NCI-H82 (cell line): ENCODE measurements at regions not wholly inside any gene's neighbourhood (a gene's known extent, or its start where the extent isn't known, plus 50 kb on each side); places are given as distances from the start of the nearest gene placed in this dataset.

Experiments used
- DNase-seq: peaks from one replicate; lab custom pipeline; 2025; lab: John Stamatoyannopoulos, UW

GRCh38 chr5:166948679-166949078, 1342.8 kb upstream of the WWC1 start:
- DNase-seq = no peak

DNA sequence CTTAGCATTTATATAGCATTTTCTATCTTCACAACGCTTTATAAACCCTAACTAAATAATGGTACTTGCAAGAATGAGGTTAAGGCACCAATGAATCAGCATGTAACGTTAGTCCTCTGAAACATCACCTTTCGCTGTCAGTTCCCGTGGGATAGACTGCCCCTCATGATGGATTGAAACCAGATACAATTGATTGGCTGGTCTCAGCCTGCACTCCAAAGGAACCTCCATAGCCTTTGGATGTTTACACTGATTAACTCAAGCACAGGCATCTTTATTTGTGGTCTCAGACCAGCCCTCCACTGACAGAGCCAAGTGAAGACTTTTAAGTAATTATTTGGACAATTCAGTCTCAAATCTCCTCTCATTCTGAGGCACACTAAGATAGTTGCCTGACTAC, 1339.4 kb upstream of the WWC1 start:
- no peak for DNase-seq

DNA sequence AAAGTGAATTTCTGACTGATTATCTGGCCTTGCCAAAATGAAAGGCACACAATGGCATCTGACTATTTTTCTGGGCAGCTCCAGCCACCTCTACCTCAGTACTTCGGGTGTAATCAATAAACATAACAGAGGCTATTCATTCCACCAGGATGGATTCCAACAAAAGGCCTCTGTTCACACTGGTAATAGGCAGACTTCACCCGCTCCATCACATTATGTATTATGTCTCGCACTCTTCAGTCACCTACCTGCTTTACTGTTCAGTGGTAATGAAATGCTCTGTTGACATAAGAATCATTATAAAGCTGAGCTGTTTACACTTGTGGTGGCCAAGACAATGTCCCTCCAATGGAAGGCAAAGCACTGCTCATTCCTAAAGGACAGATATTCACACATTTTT, 1333.7 kb upstream of the WWC1 start:
- no peak for DNase-seq

DNA sequence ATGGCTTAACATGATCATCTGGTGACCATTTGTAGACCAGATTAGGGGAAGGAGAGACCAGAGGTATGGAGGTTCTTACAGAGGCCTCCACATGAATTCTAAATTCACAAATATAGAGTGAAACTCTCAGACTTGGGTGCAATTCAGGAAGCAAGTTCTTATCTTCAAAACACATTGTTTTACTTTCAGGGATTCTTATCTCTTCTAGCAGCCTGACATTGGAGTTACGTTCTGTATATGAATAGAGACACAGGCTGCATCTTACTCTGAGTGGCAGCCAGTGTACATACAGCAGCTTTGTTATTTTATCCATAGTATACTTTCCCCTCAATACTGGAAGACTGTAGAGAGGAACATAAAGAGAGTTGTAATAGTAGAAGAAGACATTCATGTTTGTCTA, 1331.7 kb upstream of the WWC1 start:
- DNase-seq = no peak

GRCh38 chr5:166961028-166961427, 1330.4 kb upstream of the WWC1 start:
- peak; percentile 48 for DNase-seq

DNA sequence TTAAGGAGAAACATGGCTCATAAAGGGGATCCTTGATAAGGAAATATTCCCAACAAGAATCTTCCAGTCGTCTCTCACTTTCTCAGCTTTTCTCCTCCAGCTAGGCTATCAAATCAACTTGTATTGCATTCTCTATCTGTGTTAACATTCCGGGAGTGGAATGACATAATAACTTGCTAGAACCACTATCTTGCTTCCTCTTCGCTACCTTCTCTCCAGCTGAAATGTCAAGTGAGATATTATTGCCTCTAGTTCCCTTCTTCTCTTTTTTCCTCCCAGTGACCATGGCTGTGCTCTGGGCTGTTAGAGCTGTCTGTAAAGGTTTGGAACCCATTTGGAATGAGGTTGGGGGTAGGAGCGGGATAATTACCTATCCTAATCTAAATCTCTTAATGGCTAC, 1329.5 kb upstream of the WWC1 start:
- no peak for DNase-seq

DNA sequence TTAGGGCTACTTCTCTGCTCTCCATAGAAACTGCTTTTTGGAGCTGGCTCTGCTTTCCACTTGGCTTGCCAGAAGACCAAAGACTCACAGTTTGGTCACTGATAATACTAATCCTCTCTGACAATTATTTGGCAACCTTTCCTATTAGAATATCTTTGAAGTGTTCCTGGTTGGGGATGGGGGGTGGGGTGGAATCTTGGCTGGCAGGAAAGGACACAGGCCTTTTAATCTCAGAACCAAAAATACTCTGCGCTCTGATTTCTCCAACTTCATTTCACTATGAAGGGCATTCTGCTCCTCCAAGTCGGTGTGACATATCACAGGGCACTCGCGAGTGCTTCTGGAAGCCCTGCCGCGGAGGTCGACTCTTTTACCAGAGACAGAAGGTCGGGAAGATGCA, 1329.0 kb upstream of the WWC1 start:
- peak; percentile 30 for DNase-seq

- DNase-seq = no peak
These were observed 1327.8 kb upstream of the WWC1 start for GRCh38 chr5:166963596-166963995.

- DNase-seq = no peak
These were observed 1313.5 kb upstream of the WWC1 start for GRCh38 chr5:166977911-166978422.

- peak; percentile 14 for DNase-seq
These were observed 1312.0 kb upstream of the WWC1 start for GRCh38 chr5:166979307-166979895.

DNA sequence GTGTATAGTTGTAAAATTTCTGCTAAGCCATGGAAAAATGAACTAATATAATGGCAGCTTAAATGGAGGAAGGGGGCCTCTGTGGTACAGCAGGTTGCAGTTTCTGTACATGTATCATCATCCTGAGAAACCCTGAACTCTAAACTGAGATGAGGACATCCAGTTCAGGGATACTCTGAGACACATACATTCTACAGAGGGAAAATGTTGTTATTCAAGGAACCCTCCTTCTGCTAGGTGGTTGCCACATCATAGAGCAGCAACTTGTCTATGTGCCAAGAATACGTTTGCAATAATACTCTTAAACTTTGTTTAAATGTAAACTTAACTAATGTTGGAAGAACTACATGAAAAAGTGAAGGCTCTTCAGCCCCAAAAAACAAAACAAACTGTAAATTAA, 1310.8 kb upstream of the WWC1 start:
- DNase-seq = no peak

GRCh38 chr5:166982226-166982625, 1309.2 kb upstream of the WWC1 start:
- no peak for DNase-seq

GRCh38 chr5:166991601-166992000, 1299.8 kb upstream of the WWC1 start:
- no peak for DNase-seq

GRCh38 chr5:166992108-166992507, 1299.3 kb upstream of the WWC1 start:
- DNase-seq = no peak

DNA sequence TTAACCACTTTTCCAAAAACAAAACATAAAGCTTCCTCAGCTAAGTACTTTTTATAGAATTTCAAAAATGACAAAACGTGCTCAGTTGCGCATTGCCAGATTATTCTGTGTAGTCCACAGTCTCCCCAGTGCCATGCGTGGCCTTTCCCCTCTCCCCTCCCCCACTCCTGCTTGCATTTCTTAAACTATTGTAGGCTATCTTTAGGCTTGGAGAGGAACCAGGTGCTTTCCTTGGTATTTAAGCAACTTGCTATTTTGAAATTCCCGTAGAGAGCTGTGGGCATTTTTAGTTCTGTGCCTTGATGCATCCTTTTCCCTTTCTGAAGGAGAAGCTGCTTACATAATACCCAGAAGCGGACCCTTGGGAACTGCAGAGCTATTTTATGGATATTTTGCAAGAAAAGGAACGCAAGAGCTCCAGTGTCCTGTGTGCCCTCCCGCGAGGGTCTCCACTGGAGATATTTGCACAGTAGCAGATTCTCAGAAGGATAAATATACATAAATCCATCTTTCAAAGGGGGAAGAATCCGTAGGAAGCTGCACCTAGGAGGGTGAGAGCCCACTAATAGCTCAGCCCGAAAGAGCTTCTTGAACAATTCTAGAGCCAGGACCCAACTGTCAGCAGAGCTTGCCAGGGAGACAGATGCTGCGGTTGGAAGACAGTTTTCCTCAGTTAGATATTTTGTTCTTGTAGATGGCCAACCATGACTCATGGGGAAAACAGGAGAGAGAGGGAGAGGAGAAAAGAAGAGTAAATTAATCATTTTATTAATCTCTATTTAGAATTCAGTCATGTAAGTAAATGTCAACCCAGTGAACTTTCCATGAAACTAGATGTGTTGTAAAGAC, 1298.3 kb upstream of the WWC1 start:
- no peak for DNase-seq

DNA sequence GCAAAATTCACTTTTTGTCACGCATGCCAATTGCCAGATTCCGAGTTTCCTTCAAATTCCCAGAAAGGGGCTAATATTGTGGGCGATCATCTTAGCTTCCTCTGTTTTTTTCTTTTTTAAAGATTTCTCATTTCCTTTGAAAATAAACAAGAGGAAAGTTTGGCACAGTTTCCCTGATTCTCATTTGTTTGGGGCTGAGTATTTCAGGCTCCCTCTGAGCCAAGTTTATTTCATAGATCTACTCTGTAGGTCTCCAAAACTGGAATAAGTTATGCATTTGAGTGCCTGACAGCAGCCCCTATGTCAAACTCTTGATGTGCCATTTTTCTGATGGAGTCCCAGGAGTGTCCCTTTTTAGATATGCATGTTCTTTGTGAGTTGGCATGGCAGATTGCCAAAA, 1297.2 kb upstream of the WWC1 start:
- DNase-seq = no peak

DNA sequence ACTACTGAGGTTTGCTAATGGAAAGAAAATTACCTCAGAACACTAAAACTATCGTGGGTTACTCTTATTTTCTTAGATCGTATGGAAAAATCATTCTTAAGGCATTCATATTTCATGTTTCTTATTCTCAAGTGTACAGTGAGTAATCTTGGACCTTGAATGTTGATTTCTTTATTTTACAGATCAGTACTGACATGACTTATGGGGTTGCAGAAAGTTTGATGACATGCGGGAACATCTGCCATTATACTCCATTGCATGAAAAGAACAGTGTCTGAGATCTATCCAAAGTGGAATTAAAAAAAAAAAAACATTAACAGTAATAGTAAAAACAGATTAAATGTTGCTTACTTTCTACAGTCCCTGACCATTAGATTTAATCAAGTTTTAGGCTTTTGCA, 1290.2 kb upstream of the WWC1 start:
- DNase-seq = no peak

- DNase-seq = no peak
These were observed 1282.7 kb upstream of the WWC1 start for GRCh38 chr5:167008705-167009104.

DNA sequence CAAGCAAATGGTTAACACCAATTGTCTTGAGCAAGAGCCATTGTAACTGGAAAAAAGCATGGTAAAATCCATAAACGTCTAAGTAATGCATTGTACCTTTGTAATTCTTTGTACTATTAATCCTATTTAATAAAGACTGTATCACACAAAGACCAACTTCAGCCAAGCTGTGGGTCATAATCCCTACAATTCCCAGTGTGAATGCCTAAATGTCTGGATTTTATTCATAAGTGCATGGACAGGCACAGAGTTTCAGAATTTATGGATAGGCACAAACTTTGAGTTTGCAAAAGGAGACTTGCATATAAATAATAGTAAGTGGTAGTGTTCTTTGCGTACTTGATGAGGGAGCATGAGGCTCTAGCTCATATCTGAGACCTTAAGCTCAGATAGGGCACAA, 1280.2 kb upstream of the WWC1 start:
- peak; percentile 4 for DNase-seq

DNA sequence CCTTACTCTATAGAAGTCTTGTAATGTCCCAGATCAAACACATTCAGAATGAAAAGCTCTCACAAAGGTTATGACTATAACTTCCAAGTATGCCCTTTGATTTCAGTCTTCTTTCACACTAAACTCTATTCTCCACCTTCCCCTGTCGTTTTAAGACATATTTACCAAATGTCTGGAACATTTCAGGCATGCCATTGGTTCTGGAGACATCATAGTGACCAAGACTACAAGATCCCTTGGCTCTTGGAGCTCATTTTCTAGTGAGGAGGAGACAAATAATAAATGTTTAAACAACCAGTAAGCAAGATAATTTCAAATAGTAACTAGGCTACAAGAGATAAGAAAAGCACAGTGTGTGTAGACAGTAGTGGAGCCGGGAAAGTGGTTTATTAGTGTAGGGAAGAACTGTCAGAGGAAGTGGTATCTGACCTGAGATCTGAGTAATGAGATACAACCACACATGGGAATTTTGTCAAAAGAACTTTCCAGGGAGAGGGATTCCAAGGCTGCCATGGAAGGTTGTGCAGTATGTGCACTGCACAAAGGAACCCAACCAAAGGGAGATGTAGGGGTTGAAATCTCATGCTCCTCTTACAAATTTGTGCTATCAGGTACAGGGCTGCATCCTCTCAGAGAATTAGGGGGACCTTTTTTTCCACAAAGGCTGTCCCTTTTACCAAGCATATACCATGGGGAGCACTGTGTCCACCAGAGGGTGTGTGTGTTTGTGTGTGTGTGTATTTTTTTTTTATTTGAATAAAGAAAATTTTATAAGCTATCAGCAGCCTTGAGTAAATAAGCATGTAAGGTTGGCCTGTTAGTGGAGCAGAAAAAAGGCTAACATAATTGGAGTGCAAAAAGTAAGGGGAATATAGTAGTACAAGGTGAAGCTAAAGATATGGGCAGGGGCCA, 1279.1 kb upstream of the WWC1 start:
- no peak for DNase-seq

DNA sequence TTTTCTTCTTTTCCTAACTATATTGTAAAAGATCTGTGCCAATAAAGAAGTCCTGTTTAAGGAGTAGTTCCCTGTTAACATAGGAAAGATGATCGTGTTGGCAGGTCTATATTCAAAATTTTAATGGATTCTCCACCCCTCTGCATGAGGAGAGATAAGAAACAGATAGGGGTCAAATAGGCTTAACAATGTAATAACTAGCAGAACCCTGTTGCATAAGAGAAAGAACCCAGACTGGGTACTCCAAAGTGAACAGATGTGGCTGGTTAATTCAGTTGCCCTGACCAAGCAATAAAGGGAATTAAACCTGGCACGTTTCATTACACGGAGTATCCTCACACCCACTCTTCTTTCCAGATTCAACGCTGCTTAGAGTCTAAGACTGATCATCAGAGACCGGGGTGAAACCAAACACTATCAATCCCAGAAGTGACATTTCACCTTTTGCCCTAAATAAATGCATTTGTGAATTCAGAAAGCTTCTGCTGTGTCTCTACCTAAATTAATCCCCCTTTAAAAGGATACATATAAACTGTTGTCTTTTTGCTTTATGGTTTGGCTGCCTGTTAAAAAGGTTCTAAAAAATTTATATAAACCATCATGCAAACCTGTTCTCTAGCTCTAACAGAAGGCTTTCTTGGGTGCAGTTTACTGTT, 1276.9 kb upstream of the WWC1 start:
- peak; percentile 90 for DNase-seq

DNA sequence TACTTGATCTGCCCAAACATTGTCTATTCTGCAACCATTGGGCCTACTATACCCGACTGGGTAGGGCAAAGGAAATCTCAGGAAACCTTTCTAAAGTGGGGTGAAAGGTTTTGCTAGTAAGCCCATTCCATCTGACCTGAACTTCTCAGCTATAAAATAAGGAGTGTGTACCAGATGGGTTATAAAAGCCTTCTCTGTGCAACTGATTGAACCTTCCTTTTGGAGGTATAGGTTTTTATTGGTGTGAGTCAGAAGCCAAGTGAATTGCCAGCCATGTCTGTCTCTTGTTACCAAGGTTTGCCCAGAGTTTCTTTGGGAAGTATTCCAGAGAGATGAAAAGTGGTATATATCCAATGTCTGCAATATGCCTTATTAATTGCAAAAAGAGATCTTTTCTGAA, 1271.0 kb upstream of the WWC1 start:
- no peak for DNase-seq
